ENCODE measurements at regions not wholly inside any gene's neighbourhood (a gene's known extent, or its start where the extent isn't known, plus 50 kb on each side); places are given as distances from the start of the nearest gene placed in this dataset.

- TF ChIP-seq CTCF (IDR thresholded peaks at IDR 0.05) (no peak), POLR2A (IDR thresholded peaks at IDR 0.05) (no peak)
Measured at GRCh38 chr3:20984594-20985205, 766.3 kb downstream of the ZNF385D start.
